OCI-LY7 (cell line): ENCODE measurements at regions not wholly inside any gene's neighbourhood (a gene's known extent, or its start where the extent isn't known, plus 50 kb on each side); places are given as distances from the start of the nearest gene placed in this dataset.

Experiments used
- BruUV-seq: library from RNA; stranded (reverse); fragments of 400-500 nt; replicated peaks from 2 replicates; lab custom pipeline; 2021; lab: Mats Ljungman, UMichigan
- CTCF ChIA-PET: fragments of 300-600 bp; sonication (Branson Sonifier 250); formaldehyde crosslinking; loops from one replicate; lab custom pipeline; 2022; ENCODE audit warnings: antibody characterized with exemption; ENCODE audit not compliant: unreplicated experiment; lab: Charles Lee
- POLR2A ChIA-PET: fragments of 300-600 bp; sonication (Branson Sonifier 250); formaldehyde crosslinking; loops from one replicate; lab custom pipeline; 2022; ENCODE audit warnings: antibody characterized with exemption; lab: Charles Lee
- DNase-seq: peaks from one replicate; pipeline ENCODE4 v3.0.0-alpha.2; 2015; ENCODE audit warnings: low spot score
- H2AFZ ChIP-seq: fragments of 200-600 bp; sonication (generic), shearing (Covaris generic); 2 replicates; pipeline ENCODE4 v1.6.1; 2014; ENCODE audit warnings: mild to moderate bottlenecking, antibody characterized with exemption, low read length, moderate library complexity
- H3K27ac ChIP-seq: fragments of 200-600 bp; sonication (generic); 2 replicates; pipeline ENCODE4 v1.5.1; 2014; ENCODE audit warnings: mixed run types, low read depth, mild to moderate bottlenecking, moderate library complexity, low read length, inconsistent platforms; ENCODE audit not compliant: poor library complexity, severe bottlenecking
- H3K36me3 ChIP-seq: fragments of 200-600 bp; sonication (generic); 2 replicates; pipeline ENCODE4 v1.6.1; 2014; ENCODE audit warnings: mild to moderate bottlenecking, antibody characterized with exemption, low read length, moderate library complexity, mixed read lengths; ENCODE audit not compliant: insufficient read depth
- H3K4me1 ChIP-seq: fragments of 200-600 bp; sonication (generic); 2 replicates; pipeline ENCODE4 v1.5.1; 2014; ENCODE audit warnings: mild to moderate bottlenecking, low read length; ENCODE audit not compliant: insufficient read depth, poor library complexity, severe bottlenecking
- H3K4me2 ChIP-seq: fragments of 200-600 bp; sonication (generic); 2 replicates; pipeline ENCODE4 v1.6.1; 2014; ENCODE audit warnings: mild to moderate bottlenecking, low read length
- H3K4me3 ChIP-seq: fragments of 200-600 bp; sonication (generic); 2 replicates; pipeline ENCODE4 v1.5.1; 2014; ENCODE audit warnings: mild to moderate bottlenecking, low read depth, low read length; ENCODE audit not compliant: poor library complexity, severe bottlenecking
- H3K79me2 ChIP-seq: fragments of 200-600 bp; sonication (generic); 2 replicates; pipeline ENCODE4 v1.6.1; 2016; ENCODE audit warnings: low read depth, mild to moderate bottlenecking, low read length, moderate library complexity, mixed read lengths; ENCODE audit not compliant: insufficient read depth
- H3K9me2 ChIP-seq: fragments of 200-600 bp; sonication (generic); 2 replicates; pipeline ENCODE4 v1.6.1; 2016; ENCODE audit warnings: mild to moderate bottlenecking, low read length, mixed read lengths; ENCODE audit not compliant: insufficient read depth
- H3K9me3 ChIP-seq: fragments of 200-600 bp; sonication (generic); 2 replicates; pipeline ENCODE4 v1.6.1; 2014; ENCODE audit warnings: mild to moderate bottlenecking, mixed run types, low read length, mixed read lengths
- H4K20me1 ChIP-seq: fragments of 200-600 bp; sonication (generic); 2 replicates; pipeline ENCODE4 v1.6.1; 2014; ENCODE audit warnings: mild to moderate bottlenecking, antibody characterized with exemption, low read length, moderate library complexity, mixed read lengths; ENCODE audit not compliant: insufficient read depth
- CTCF ChIP-seq: fragments of 200-600 bp; sonication (generic); conservative IDR thresholded peaks from 2 replicates; pipeline ENCODE4 v1.5.1; 2014; ENCODE audit warnings: mild to moderate bottlenecking, antibody characterized with exemption, low read length, moderate library complexity, mixed read lengths
- EZH2phosphoT487 ChIP-seq: fragments of 200-600 bp; sonication (generic); IDR thresholded peaks from 2 replicates; pipeline ENCODE4 v1.6.1; 2018; ENCODE audit warnings: low read depth, borderline replicate concordance, mild to moderate bottlenecking, mixed run types, antibody characterized with exemption, low read length, moderate library complexity, mixed read lengths
- intact Hi-C: fragments of 100-400 bp; cut with micrococcal nuclease; formaldehyde crosslinking; loops from one replicate; pipeline ENCODE4 v1.10.0; 2022; ENCODE audit not compliant: unreplicated experiment

DNA sequence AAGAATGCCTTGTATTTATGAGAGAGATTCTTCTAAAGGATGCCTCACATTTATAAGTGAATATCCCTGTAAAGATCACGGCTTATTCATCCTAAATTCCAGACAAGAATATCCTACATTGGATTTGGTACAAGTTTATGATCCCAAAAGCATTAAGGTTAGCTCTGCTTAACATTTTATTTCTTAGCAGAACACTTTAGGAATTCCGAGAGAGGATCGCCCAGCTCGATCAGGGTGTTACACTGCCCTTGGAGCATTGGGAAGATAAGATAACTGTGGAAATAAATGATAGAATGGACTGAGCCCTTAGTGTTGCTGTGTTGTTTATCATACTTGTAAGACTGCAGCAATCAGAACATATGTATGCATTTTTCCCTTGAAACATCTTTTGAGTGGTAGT is 223.0 kb upstream of the CDIN1 start:
- no TSS peak for BruUV-seq
- DNase-seq, result no peak
- Histone ChIP-seq H3K4me2 (no peak overlapping the region), H4K20me1 (no peaks in the 10 kb centered on the region), H3K4me3 (no peak overlapping the region), H3K9me2 (no peaks in the 10 kb centered on the region), H3K79me2 (no peaks in the 10 kb centered on the region), H3K4me1 (no peaks in the 10 kb centered on the region), H3K9me3 (no peaks in the 10 kb centered on the region), H3K27ac (no peak overlapping the region), H2AFZ (no peak overlapping the region), H3K36me3 (no peaks in the 10 kb centered on the region)
- POLR2A ChIA-PET, result no interaction called here
- no peak for TF ChIP-seq EZH2phosphoT487
- TF ChIP-seq CTCF, result no peak
- CTCF ChIA-PET, result no interaction called here
- intact Hi-C loops, result no loop called here

DNA sequence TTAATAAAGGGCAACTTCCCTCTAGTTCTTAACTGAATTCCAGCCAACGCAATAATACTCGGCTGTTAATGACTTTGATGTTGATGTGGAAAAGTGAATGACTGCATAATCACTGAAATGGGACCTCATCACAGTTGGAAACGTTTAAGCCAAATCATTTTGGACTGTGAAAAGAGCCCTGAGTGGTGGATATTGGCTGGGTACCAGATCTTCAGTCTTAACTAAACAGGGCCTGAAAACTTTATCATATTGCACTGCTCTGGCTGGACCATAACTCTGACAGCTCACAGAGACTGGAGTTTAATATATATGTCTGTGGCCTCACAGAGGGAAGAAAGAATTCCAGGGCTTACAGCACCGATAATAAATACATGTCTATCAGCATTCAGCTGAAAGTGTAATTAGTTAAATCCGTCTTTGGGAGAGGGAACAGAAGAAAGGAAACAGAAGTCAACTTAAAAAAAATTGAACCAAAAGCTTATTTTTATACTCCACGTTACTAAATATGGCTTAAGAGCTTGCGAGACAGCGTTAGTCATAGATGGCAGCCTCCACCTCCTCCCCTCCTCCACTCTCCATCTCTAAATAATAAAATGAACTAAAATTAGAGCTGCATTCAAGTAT is 222.3 kb upstream of the CDIN1 start:
- no peaks in the 10 kb centered on the region for H3K9me2 ChIP-seq
- no peaks in the 10 kb centered on the region for H3K36me3 ChIP-seq
- H2AFZ ChIP-seq, result no peak overlapping the region
- no peaks in the 10 kb centered on the region for H3K9me3 ChIP-seq
- no TSS peak for BruUV-seq
- DNase-seq, result no peak
- H3K4me1 ChIP-seq, result no peaks in the 10 kb centered on the region
- H3K79me2 ChIP-seq, result no peaks in the 10 kb centered on the region
- no peak overlapping the region for H3K27ac ChIP-seq
- ChIA-PET CTCF (no interaction called here), POLR2A (interaction anchor here (1.2 to 1.3 kb wide), 2 partner anchors 10 kb away, joined by 3 to 5 read pairs; no protein-coding TSS in a partner anchor)
- TF ChIP-seq EZH2phosphoT487, result no peak
- TF ChIP-seq CTCF, result no peak
- H3K4me2 ChIP-seq, result no peak overlapping the region
- no peak overlapping the region for H3K4me3 ChIP-seq
- H4K20me1 ChIP-seq, result no peaks in the 10 kb centered on the region
- intact Hi-C loops, result no loop called here

DNA sequence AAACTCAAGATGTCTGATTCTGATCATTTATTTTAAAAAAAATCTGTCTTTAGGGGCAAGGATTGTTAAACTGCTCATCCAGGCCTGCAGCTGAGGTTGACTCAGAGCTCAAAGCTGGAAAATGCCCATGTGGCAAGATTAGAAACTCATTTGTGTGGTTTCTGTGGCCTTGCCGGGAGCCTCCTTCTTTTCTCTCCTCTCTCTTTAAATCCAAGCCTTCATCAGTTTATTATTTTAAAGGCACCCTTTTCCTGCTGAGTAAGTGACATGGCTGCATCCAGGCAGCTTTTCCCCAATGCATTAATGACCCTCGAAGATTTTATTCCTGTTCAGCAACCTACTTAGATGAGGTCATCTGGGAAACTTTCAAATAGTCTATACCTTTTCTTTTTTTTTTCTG is 221.3 kb upstream of the CDIN1 start:
- Histone ChIP-seq H2AFZ (no peak overlapping the region), H3K9me2 (no peaks in the 10 kb centered on the region), H3K4me2 (no peak overlapping the region), H3K9me3 (no peaks in the 10 kb centered on the region), H3K4me3 (no peak overlapping the region), H3K79me2 (no peaks in the 10 kb centered on the region), H3K4me1 (no peaks in the 10 kb centered on the region), H3K36me3 (no peaks in the 10 kb centered on the region), H3K27ac (no peak overlapping the region), H4K20me1 (no peaks in the 10 kb centered on the region)
- no TSS peak for BruUV-seq
- DNase-seq, result no peak
- intact Hi-C loops, result no loop called here
- no peak for TF ChIP-seq EZH2phosphoT487
- TF ChIP-seq CTCF, result no peak
- ChIA-PET CTCF (no interaction called here), POLR2A (interaction anchor here (1.2 to 1.3 kb wide), 2 partner anchors 9 to 11 kb away, joined by 3 to 5 read pairs; no protein-coding TSS in a partner anchor)
